HCT116 (cell line): ENCODE measurements at regions not wholly inside any gene's neighbourhood (a gene's known extent, or its start where the extent isn't known, plus 50 kb on each side); places are given as distances from the start of the nearest gene placed in this dataset.

Experiments used
- ATAC-seq: fragments of 200-7000 bp; cut with Tn5 transposase; 2 replicates; pipeline ENCODE4 v1.9.1; 2020; ENCODE audit warnings: mild to moderate bottlenecking, moderate library complexity
- BruUV-seq: library from RNA; stranded (reverse); fragments of 400-500 nt; replicated peaks from 2 replicates; lab custom pipeline; 2021; lab: Mats Ljungman, UMichigan
- CTCF ChIA-PET: fragments of 300-600 bp; sonication (Branson Sonifier 250); formaldehyde crosslinking; loops from one replicate; lab custom pipeline; 2021; ENCODE audit warnings: antibody characterized with exemption; lab: Charles Lee
- POLR2A ChIA-PET: fragments of 300-600, 350-600 bp; sonication (Branson Sonifier 250); formaldehyde crosslinking; loops from one replicate; lab custom pipeline; 2021; ENCODE audit warnings: antibody characterized with exemption; lab: Charles Lee
- RAD21 ChIA-PET, 2 experiments: fragments of 300-600 bp; sonication (Branson Sonifier 250); formaldehyde crosslinking; loops; one replicate each; lab custom pipeline; 2023; ENCODE audit warnings: low total read pairs in 2 of 2; ENCODE audit not compliant: uncharacterized antibody in 2 of 2, unreplicated experiment in 2 of 2, low non-redundant PET in 1 of 2; lab: Charles Lee
- DNase-seq: peaks from one replicate; pipeline ENCODE4 v3.0.0-alpha.2; 2010; ENCODE audit warnings: low read depth, low spot score
- H2AFZ ChIP-seq: fragments of 200-600 bp; shearing (Covaris generic), sonication (generic); 2 replicates; pipeline ENCODE4 v1.6.1; 2017; ENCODE audit warnings: low read depth, mixed run types, mixed read lengths, antibody characterized with exemption, low read length; ENCODE audit not compliant: poor library complexity, severe bottlenecking
- H3K27ac ChIP-seq: 2 replicates; pipeline ENCODE4 v1.5.1; 2012; ENCODE audit warnings: low read depth, low read length
- H3K27me3 ChIP-seq: fragments of 200-600 bp; sonication (generic); 2 replicates; pipeline ENCODE4 v1.6.1; 2016; ENCODE audit warnings: mixed run types, low read length, mixed read lengths; ENCODE audit not compliant: insufficient read depth
- H3K36me3 ChIP-seq, 2 experiments: fragments of 200-500 bp in 1 of 2; fragments of 200-600 bp in 1 of 2; sonication (Bioruptor generic) in 1 of 2; sonication (generic) in 1 of 2; 2 replicates each; pipeline versions ENCODE4 v1.5.1 to v1.6.1; 2014 to 2016; ENCODE audit warnings: low read length in 2 of 2, inconsistent platforms in 1 of 2, mixed read lengths in 1 of 2, mixed run types in 1 of 2; ENCODE audit not compliant: insufficient read depth in 2 of 2, control insufficient read depth in 1 of 2
- H3K4me1 ChIP-seq, 2 experiments: fragments of 200-600 bp in 1 of 2; sonication (generic) in 1 of 2; 2 replicates each; pipeline versions ENCODE4 v1.5.1 to v1.6.1; 2012 to 2017; ENCODE audit warnings: low read length in 2 of 2, inconsistent platforms in 1 of 2, mild to moderate bottlenecking in 1 of 2, mixed read lengths in 1 of 2, mixed run types in 1 of 2, moderate library complexity in 1 of 2; ENCODE audit not compliant: insufficient read depth in 2 of 2, control insufficient read depth in 1 of 2
- H3K4me2 ChIP-seq: fragments of 200-600 bp; sonication (generic); 2 replicates; pipeline ENCODE4 v1.6.1; 2017; ENCODE audit warnings: mixed run types, low read length, mixed read lengths
- H3K4me3 ChIP-seq, 2 experiments: fragments of 200-600 bp in 1 of 2; sonication (generic) in 1 of 2; replicated peaks in 1 of 2; 2 replicates each; pipeline ENCODE4 v1.5.1; 2011 to 2016; ENCODE audit warnings: low read length in 2 of 2, control low read depth in 1 of 2, low read depth in 1 of 2, mild to moderate bottlenecking in 1 of 2, mixed read lengths in 1 of 2, mixed run types in 1 of 2
- H3K79me2 ChIP-seq: fragments of 200-600 bp; sonication (generic); 2 replicates; pipeline ENCODE4 v1.6.1; 2017; ENCODE audit warnings: mild to moderate bottlenecking, mixed run types, low read length, moderate library complexity, mixed read lengths; ENCODE audit not compliant: insufficient read depth
- H3K9ac ChIP-seq: fragments of 200-600 bp; sonication (generic); 2 replicates; pipeline ENCODE4 v1.6.1; 2016; ENCODE audit warnings: low read length, mixed read lengths
- H3K9me2 ChIP-seq: fragments of 200-600 bp; sonication (generic), shearing (Covaris generic); 2 replicates; pipeline ENCODE4 v1.6.1; 2017; ENCODE audit warnings: mixed run types, mild to moderate bottlenecking, moderate library complexity; ENCODE audit not compliant: insufficient read depth
- H3K9me3 ChIP-seq, 2 experiments: fragments of 200-500 bp in 1 of 2; fragments of 200-600 bp in 1 of 2; sonication (Bioruptor generic) in 1 of 2; sonication (generic) in 1 of 2; 2 replicates each; pipeline ENCODE4 v1.6.1; 2014 to 2017; ENCODE audit warnings: low read length in 2 of 2, mixed read lengths in 2 of 2, inconsistent platforms in 1 of 2, low read depth in 1 of 2, mild to moderate bottlenecking in 1 of 2, mixed run types in 1 of 2, moderate library complexity in 1 of 2; ENCODE audit not compliant: control insufficient read depth in 1 of 2, insufficient read depth in 1 of 2
- H4K20me1 ChIP-seq: fragments of 200-600 bp; sonication (generic), shearing (Covaris generic); 2 replicates; pipeline ENCODE4 v1.6.1; 2017; ENCODE audit warnings: mixed run types, mild to moderate bottlenecking, moderate library complexity; ENCODE audit not compliant: insufficient read depth
- ELF1 ChIP-seq: IDR thresholded peaks from 2 replicates; pipeline ENCODE4 v1.6.1; 2012; ENCODE audit warnings: low read depth, borderline replicate concordance
- FOSL1 ChIP-seq: IDR thresholded peaks from 2 replicates; pipeline ENCODE4 v1.6.1; 2012; ENCODE audit warnings: low read depth
- POLR2A ChIP-seq: IDR thresholded peaks from 2 replicates; pipeline ENCODE4 v1.7.0; 2011; ENCODE audit warnings: borderline replicate concordance; ENCODE audit not compliant: insufficient read depth, insufficient read length; ENCODE audit errors: extremely low read depth
- POLR2AphosphoS5 ChIP-seq: IDR thresholded peaks from 2 replicates; pipeline ENCODE4 v1.6.1; 2011; ENCODE audit warnings: mild to moderate bottlenecking, low read depth, low read length, moderate library complexity
- RAD21 ChIP-seq: IDR thresholded peaks from 2 replicates; pipeline ENCODE4 v1.6.1; 2012; ENCODE audit warnings: low read depth, mild to moderate bottlenecking
- SP1 ChIP-seq: IDR thresholded peaks from 2 replicates; pipeline ENCODE4 v1.6.1; 2012; ENCODE audit warnings: low read depth
- SRF ChIP-seq: IDR thresholded peaks from 2 replicates; pipeline ENCODE4 v1.6.1; 2012; ENCODE audit warnings: low read depth
- YY1 ChIP-seq: IDR thresholded peaks from 2 replicates; pipeline ENCODE4 v1.6.1; 2011; ENCODE audit warnings: low read length, low read depth, moderate library complexity, mild to moderate bottlenecking; ENCODE audit not compliant: insufficient replicate concordance; ENCODE audit errors: extremely low read depth
- ZNF274 ChIP-seq: fragments of 200-500 bp; sonication (Bioruptor generic); IDR thresholded peaks from 2 replicates; pipeline ENCODE4 v1.6.1; 2014; ENCODE audit warnings: mild to moderate bottlenecking, low read depth, low read length, inconsistent platforms
- intact Hi-C: fragments of 100-400 bp; cut with micrococcal nuclease; formaldehyde crosslinking; loops from 2 replicates; pipeline ENCODE4 v1.10.0; 2022
- TF ChIP-seq, protein P1 (sequence below): IDR thresholded peaks from 2 replicates; pipeline ENCODE4 v1.6.1; 2012; ENCODE audit warnings: low read depth
- TF ChIP-seq, protein P2 (sequence below): IDR thresholded peaks from 2 replicates; pipeline ENCODE4 v1.6.1; 2012

DNA sequence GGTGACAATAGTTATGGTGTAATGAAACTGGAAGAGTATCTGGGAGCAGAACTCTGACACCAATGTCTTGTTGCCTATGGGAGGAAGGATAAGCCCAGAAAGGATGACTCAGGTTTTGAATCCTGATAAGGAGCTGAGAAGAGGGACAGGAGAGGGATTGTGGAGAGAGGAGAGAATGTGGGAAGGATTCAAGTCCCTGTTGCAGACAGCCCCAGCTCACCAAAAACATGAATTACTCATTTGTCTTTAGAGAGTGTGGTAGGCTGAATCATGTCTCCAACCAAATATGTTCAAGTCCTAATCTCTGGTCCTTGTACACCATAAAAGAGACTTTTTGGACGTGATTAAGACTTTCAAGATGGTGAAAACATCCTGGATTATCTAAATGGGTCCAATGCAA lies 206.9 kb upstream of the PHYHIPL start:
- DNase-seq (no peak), ATAC-seq (no peak)
- no TSS peak for BruUV-seq
- Histone ChIP-seq H3K9me3 (no peaks in the 10 kb centered on the region), H3K9ac (no peak overlapping the region), H3K9me2 (no peaks in the 10 kb centered on the region), H3K27me3 (no peaks in the 10 kb centered on the region), H3K27ac (no peak overlapping the region), H3K36me3 (no peaks in the 10 kb centered on the region), H4K20me1 (no peaks in the 10 kb centered on the region), H3K4me2 (no peak overlapping the region), H3K4me1 (peaks cover 9 to 12% of the 10 kb centered on the region in 2 experiments), H3K79me2 (no peaks in the 10 kb centered on the region), H2AFZ (no peak overlapping the region), H3K4me3 (no peak overlapping the region)
- CTCF ChIA-PET = no interaction called here
- intact Hi-C loops = no loop called here
- RAD21 ChIA-PET = no interaction called here
- TF ChIP-seq SP1 (no peak), FOSL1 (no peak), ZNF274 (no peak), YY1 (no peak), POLR2AphosphoS5 (no peak), RAD21 (no peak), POLR2A (no peak), SRF (no peak), ELF1 (no peak)
- TF ChIP-seq, protein P1, sequence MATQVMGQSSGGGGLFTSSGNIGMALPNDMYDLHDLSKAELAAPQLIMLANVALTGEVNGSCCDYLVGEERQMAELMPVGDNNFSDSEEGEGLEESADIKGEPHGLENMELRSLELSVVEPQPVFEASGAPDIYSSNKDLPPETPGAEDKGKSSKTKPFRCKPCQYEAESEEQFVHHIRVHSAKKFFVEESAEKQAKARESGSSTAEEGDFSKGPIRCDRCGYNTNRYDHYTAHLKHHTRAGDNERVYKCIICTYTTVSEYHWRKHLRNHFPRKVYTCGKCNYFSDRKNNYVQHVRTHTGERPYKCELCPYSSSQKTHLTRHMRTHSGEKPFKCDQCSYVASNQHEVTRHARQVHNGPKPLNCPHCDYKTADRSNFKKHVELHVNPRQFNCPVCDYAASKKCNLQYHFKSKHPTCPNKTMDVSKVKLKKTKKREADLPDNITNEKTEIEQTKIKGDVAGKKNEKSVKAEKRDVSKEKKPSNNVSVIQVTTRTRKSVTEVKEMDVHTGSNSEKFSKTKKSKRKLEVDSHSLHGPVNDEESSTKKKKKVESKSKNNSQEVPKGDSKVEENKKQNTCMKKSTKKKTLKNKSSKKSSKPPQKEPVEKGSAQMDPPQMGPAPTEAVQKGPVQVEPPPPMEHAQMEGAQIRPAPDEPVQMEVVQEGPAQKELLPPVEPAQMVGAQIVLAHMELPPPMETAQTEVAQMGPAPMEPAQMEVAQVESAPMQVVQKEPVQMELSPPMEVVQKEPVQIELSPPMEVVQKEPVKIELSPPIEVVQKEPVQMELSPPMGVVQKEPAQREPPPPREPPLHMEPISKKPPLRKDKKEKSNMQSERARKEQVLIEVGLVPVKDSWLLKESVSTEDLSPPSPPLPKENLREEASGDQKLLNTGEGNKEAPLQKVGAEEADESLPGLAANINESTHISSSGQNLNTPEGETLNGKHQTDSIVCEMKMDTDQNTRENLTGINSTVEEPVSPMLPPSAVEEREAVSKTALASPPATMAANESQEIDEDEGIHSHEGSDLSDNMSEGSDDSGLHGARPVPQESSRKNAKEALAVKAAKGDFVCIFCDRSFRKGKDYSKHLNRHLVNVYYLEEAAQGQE = no peak
- TF ChIP-seq, protein P2, sequence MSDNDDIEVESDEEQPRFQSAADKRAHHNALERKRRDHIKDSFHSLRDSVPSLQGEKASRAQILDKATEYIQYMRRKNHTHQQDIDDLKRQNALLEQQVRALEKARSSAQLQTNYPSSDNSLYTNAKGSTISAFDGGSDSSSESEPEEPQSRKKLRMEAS = no peak
- POLR2A ChIA-PET = no interaction called here
